ENCODE measurements at regions not wholly inside any gene's neighbourhood (a gene's known extent, or its start where the extent isn't known, plus 50 kb on each side); places are given as distances from the start of the nearest gene placed in this dataset.

GRCh38 chr1:117798550-117798949 is 130.9 kb downstream of the GDAP2 start:
- TF ChIP-seq CTCF (IDR thresholded peaks at IDR 0.05; ENCODE audit: low read depth, low read length, poor library complexity, severe bottlenecking) (no peak), EZH2phosphoT487 (IDR thresholded peaks at IDR 0.05; ENCODE audit: borderline replicate concordance, low read length) (no peak)
